GM12878 (cell line): ENCODE measurements at regions not wholly inside any gene's neighbourhood (a gene's known extent, or its start where the extent isn't known, plus 50 kb on each side); places are given as distances from the start of the nearest gene placed in this dataset.

Source experiments
- ATAC-seq: fragments of 200-7000 bp; cut with Tn5 transposase; 3 replicates; pipeline ENCODE4 v1.9.1; 2020; ENCODE audit warnings: mild to moderate bottlenecking, moderate library complexity
- BruUV-seq: library from RNA; stranded (reverse); fragments of 400-500 nt; replicated peaks from 2 replicates; lab custom pipeline; 2021; lab: Mats Ljungman, UMichigan
- CTCF ChIA-PET: fragments of 300-600 bp; sonication (Branson Sonifier 250); formaldehyde crosslinking; extraction: SDS; loops from one replicate; lab custom pipeline; 2021; ENCODE audit warnings: inconsistent platforms; lab: Yijun Ruan, JAX
- POLR2A ChIA-PET: fragments of 350-600 bp; formaldehyde crosslinking; extraction: SDS; loops from one replicate; lab custom pipeline; 2021; ENCODE audit warnings: inconsistent platforms; lab: Charles Lee
- RAD21 ChIA-PET: fragments of 300-600 bp; sonication (Branson Sonifier 250); formaldehyde crosslinking; loops from one replicate; lab custom pipeline; 2023; ENCODE audit warnings: antibody characterized with exemption; ENCODE audit not compliant: unreplicated experiment; lab: Charles Lee
- SMC1A ChIA-PET: fragments of 300-600 bp; sonication (Branson Sonifier 250); formaldehyde crosslinking; loops from one replicate; lab custom pipeline; 2023; ENCODE audit not compliant: unreplicated experiment, uncharacterized antibody; lab: Charles Lee
- DNase-seq: peaks from one replicate; pipeline ENCODE4 v3.0.0-alpha.2; 2011; ENCODE audit warnings: low read depth, low spot score
- FAIRE-seq: peaks from 3 replicates; lab custom pipeline; 2011; peaks lifted over from hg19 to GRCh38; lab: Jason Lieb, UNC
- H2AFZ ChIP-seq: 2 replicates; pipeline ENCODE4 v1.6.0; 2011; ENCODE audit warnings: low read depth, low read length, control low read depth; ENCODE audit not compliant: control insufficient read depth
- H3K27ac ChIP-seq: 2 replicates; pipeline ENCODE4 v1.5.1; 2011; ENCODE audit warnings: control low read depth; ENCODE audit not compliant: control insufficient read depth, insufficient read depth
- H3K27me3 ChIP-seq, 2 experiments: replicated peaks in 1 of 2; 2 replicates each; pipeline versions ENCODE4 v1.6.0 to v1.6.1; 2011; ENCODE audit warnings: low read length in 1 of 2; ENCODE audit not compliant: control insufficient read depth in 2 of 2, insufficient read depth in 2 of 2
- H3K36me3 ChIP-seq, 2 experiments: 2 replicates each; pipeline ENCODE4 v1.5.1; 2011; ENCODE audit warnings: low read length in 1 of 2; ENCODE audit not compliant: control insufficient read depth in 2 of 2, insufficient read depth in 2 of 2
- H3K4me1 ChIP-seq: 2 replicates; pipeline ENCODE4 v1.6.1; 2011; ENCODE audit warnings: mild to moderate bottlenecking, low read length, moderate library complexity, mixed read lengths; ENCODE audit not compliant: control insufficient read depth, insufficient read depth
- H3K4me2 ChIP-seq: 2 replicates; pipeline ENCODE4 v1.6.0; 2011; ENCODE audit warnings: control low read depth; ENCODE audit not compliant: control insufficient read depth, insufficient read depth
- H3K4me3 ChIP-seq: fragments of 200-600 bp; sonication (generic); 2 replicates; pipeline ENCODE4 v1.5.1; 2016
- H3K79me2 ChIP-seq: 2 replicates; pipeline ENCODE4 v1.6.0; 2011; ENCODE audit warnings: low read length; ENCODE audit not compliant: control insufficient read depth, insufficient read depth
- H3K9ac ChIP-seq: 2 replicates; pipeline ENCODE4 v1.8.0; 2011; ENCODE audit warnings: low read length, control low read depth, mixed read lengths; ENCODE audit not compliant: control insufficient read depth, insufficient read depth
- H3K9me3 ChIP-seq: replicated peaks from 3 replicates; pipeline ENCODE4 v1.5.1; 2011; ENCODE audit warnings: mild to moderate bottlenecking, low read length; ENCODE audit not compliant: control insufficient read depth, insufficient read depth
- H4K20me1 ChIP-seq: 2 replicates; pipeline ENCODE4 v1.6.0; 2011; ENCODE audit not compliant: control insufficient read depth, insufficient read depth
- CHD1 ChIP-seq: IDR thresholded peaks from 2 replicates; pipeline ENCODE4 v1.6.1; 2012; ENCODE audit warnings: low read depth, low read length, improper control_type of control experiment
- KLF5 ChIP-seq: fragments of 450-650 bp; IDR thresholded peaks from 2 replicates; pipeline ENCODE4 v1.6.1; 2014; ENCODE audit warnings: mild to moderate bottlenecking; ENCODE audit not compliant: partially characterized antibody
- MYC ChIP-seq: IDR thresholded peaks from 2 replicates; pipeline ENCODE4 v1.6.1; 2011; ENCODE audit warnings: mild to moderate bottlenecking, low read length, moderate library complexity, inconsistent platforms; ENCODE audit not compliant: insufficient read depth, insufficient replicate concordance, insufficient read length, severe bottlenecking
- ZNF622 ChIP-seq: fragments of 450-650 bp; IDR thresholded peaks from 2 replicates; pipeline ENCODE4 v1.6.1; 2017; ENCODE audit warnings: mild to moderate bottlenecking, inconsistent platforms
- WGBS: methylation state at CpG from one replicate; pipeline ENCODE4 v1.1.6; 2016; ENCODE audit warnings: low lambda C conversion rate; ENCODE audit not compliant: insufficient replicate concordance, insufficient coverage; ENCODE audit errors: missing lambda C conversion rate; 5-methylcytosine and 5-hydroxymethylcytosine counted together
- in situ Hi-C: fragments of 300-500 bp; cut with MboI; formaldehyde crosslinking; loops from 9 replicates; pipeline ENCODE4 v1.14.3; 2018; ENCODE audit warnings: mixed read lengths
- intact Hi-C: fragments of 100-400 bp; cut with micrococcal nuclease; formaldehyde crosslinking; loops from one replicate; pipeline ENCODE4 v1.14.2; 2022; ENCODE audit not compliant: unreplicated experiment
- TF ChIP-seq, protein P1 (sequence below): fragments of 450-650 bp; formaldehyde crosslinking; IDR thresholded peaks from 2 replicates; pipeline ENCODE4 v1.4.0; 2022; ENCODE audit warnings: mild to moderate bottlenecking, moderate library complexity

DNA sequence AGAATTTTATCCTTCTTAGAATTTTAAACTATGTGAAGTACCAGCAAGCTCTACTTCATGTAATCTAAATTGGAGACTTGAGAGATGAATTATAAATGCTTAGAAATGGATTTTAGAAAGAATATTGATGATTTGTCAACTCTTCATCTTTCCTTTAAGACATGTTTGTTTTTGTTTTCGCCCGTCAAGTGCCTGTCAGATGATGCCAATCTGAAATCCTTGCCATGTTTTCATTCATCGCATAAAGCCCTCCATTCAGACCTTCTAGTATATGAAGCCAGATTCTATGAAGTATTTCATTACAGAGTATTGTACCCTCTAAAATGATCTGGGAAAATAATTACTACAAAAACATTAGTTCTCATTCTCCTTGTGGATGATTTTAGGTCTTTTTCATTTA lies 223.2 kb upstream of the SOX2 start:
- ChIA-PET RAD21 (no interaction called here), CTCF (no interaction called here), POLR2A (no interaction called here), SMC1A (no interaction called here)
- TF ChIP-seq, protein P1, sequence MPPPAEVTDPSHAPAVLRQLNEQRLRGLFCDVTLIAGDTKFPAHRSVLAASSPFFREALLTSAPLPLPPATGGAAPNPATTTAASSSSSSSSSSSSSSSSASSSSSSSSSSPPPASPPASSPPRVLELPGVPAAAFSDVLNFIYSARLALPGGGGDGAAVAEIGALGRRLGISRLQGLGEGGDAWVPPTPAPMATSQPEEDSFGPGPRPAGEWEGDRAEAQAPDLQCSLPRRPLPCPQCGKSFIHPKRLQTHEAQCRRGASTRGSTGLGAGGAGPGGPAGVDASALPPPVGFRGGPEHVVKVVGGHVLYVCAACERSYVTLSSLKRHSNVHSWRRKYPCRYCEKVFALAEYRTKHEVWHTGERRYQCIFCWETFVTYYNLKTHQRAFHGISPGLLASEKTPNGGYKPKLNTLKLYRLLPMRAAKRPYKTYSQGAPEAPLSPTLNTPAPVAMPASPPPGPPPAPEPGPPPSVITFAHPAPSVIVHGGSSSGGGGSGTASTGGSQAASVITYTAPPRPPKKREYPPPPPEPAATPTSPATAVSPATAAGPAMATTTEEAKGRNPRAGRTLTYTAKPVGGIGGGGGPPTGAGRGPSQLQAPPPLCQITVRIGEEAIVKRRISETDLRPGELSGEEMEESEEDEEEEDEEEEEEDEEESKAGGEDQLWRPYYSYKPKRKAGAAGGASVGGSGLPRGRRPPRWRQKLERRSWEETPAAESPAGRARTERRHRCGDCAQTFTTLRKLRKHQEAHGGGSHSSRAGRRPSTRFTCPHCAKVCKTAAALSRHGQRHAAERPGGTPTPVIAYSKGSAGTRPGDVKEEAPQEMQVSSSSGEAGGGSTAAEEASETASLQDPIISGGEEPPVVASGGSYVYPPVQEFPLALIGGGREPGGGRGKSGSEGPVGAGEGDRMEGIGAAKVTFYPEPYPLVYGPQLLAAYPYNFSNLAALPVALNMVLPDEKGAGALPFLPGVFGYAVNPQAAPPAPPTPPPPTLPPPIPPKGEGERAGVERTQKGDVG (CRISPR knock-in tag) = no peak
- TF ChIP-seq ZNF622 = no peak
- TF ChIP-seq CHD1 = no peak
- TF ChIP-seq KLF5 = no peak
- TF ChIP-seq MYC = no peak
- H3K4me1 ChIP-seq = no peaks in the 10 kb centered on the region
- in situ Hi-C loops (no loop called here), intact Hi-C loops (no loop called here)
- H2AFZ ChIP-seq = no peak overlapping the region
- H4K20me1 ChIP-seq = no peaks in the 10 kb centered on the region
- H3K4me2 ChIP-seq = no peak overlapping the region
- no peak overlapping the region for H3K9ac ChIP-seq
- 30% methylated on average over 3 of the region's 3 CpGs for WGBS
- no peak overlapping the region for H3K27ac ChIP-seq
- no peak overlapping the region for H3K4me3 ChIP-seq
- no peaks in the 10 kb centered on the region for H3K9me3 ChIP-seq
- H3K27me3 ChIP-seq = no peaks in the 10 kb centered on the region
- DNase-seq (no peak), FAIRE-seq (no peak), ATAC-seq (no peak)
- H3K79me2 ChIP-seq = no peaks in the 10 kb centered on the region
- H3K36me3 ChIP-seq = no peaks in the 10 kb centered on the region
- no TSS peak for BruUV-seq
